Non-pigmented ciliary epithelial cell (primary cell): ENCODE measurements at regions not wholly inside any gene's neighbourhood (a gene's known extent, or its start where the extent isn't known, plus 50 kb on each side); places are given as distances from the start of the nearest gene placed in this dataset.
"Not testable (repeated sequence)": the region's sequence is repeated elsewhere in the genome, so short reads cannot be mapped to it uniquely, and the experiment has no call there.

Experiments used
- DNase-seq: peaks from one replicate; pipeline ENCODE4 v3.0.0-alpha.2; 2010; ENCODE audit warnings: low read depth

DNA sequence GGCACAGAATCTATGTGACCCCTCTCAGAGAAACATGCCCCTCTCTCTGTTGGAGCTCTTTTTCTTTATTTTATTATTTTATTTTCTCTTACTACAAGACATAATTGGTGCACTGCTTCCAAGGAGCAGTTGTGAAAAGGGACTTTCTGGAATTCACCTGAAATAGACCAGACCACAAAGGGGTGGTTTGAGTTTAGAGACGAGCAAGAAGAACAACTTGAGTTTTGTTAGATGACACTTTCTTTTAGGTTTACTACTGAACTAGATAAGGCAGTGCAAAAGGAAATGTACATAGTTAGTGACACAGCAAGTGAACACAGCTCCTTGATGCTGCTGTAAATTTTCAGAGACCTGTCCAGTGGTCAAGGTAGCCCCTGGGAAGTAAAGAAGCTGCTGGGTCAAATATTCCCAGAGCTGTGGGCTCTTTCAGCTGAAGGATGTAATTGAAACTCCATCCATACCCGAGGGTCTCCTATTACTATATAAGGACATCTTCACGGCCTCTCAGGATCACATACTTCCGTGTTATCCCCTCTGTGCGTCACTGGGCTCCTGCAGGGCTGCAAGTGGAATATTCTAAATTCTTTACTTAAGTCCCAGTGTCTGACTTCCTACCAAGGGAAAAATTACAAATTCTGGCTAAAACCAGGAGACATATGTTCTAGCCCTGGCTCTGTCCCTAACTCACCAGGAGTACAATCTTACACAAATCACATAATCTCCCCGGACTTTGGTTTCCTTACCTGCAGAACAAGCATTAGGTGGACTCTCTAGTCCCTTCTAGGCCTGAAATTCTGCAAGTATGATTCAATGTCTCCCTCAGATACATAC, 69.1 kb upstream of the ADTRP start:
- DNase-seq = no peak

DNA sequence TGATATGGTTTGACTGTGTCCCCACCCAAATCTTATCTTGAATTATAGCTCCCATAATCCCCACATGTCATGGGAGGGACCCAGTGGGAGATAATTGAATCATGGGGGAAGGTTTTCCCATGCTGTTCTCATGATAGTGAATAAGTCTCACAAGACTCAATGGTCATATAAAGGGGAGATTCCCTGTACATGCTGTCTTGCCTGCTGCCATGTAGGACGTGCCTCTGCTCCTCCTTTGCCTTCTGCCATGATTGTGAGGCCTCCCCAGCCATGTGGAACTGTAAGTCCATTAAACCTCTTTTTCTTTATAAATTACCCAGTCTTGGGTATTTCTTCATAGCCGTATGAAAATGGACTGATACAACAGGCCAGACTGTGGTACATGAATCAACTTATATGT, 68.5 kb upstream of the ADTRP start:
- DNase-seq = not testable (repeated sequence)

DNA sequence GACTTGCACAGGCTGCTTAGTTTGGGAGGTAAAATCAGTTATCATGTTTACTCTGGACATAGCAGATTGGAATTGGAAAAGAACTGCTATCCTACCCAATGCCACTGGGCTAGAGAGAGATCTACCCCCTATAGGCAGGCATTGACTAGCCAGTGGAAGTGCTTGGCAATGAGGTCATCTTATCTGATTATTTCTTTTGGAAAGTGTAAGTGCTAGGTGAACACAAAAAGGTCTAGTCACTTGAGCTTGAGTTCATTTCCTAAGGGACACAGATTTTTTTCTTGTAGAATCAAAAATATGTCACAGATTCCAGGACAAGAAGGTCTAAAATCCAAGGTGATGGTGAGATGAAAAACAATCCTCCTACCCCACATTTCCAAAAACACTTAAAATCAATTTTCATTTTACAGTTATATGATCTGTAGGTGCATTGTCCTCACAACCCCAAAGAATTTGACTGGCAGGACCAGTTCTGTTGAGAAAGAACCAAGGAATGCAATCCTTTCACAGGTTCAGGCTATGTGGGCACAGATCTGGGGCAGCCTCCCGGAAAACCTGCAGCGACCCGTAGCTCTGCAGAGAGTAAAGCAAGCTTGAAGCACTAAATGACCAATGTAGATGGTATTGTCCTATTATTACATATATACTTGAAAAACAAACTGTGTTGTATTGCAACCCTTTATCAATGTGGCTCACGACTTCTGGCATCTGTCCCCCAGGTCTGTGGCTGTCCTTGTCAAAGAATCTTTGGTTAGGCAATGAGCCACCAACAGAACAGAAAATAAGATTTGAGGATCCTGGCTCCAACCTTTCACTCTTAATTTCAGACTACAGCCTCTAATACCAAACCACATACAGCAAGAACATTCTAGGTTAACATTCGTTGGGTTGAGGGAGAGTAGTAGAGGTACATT, 67.3 kb upstream of the ADTRP start:
- no peak for DNase-seq

DNA sequence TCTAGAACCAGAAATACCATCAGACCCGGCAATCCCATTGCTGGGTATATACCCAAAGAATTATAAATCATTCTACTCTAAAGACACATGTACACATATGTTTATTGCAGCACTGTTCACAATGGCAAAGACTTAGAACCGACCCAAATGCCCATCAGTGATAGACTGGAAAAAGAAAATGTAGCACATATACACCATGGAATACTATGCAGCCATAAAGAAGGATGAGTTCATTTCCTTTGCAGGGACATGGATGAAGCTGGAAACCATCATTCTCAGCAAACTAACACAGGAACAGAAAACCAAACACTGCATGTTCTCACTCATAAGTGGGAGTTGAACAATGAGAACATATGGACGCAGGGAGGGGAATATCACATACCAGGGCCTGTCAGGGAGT, 64.2 kb upstream of the ADTRP start:
- DNase-seq = not testable (repeated sequence)

DNA sequence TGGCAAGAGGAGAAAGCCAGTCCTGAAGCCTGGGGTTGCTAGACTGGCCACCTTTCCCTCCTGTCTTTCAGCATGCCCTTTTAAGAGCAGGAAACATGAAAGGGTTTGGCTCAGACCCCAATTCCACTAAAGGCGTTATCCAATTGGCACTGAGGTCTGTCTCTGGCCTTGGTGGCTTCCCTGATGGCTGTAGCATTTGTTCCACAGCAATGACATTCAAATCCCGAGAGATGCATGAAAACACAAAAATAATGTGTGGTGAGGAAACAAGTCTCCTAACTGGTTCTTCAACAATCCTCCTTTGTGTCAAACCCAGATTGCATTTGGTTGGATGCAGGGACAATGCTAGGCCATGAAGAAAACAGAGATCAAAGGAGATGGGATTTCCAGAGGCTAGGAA, 56.5 kb upstream of the ADTRP start:
- no peak for DNase-seq

DNA sequence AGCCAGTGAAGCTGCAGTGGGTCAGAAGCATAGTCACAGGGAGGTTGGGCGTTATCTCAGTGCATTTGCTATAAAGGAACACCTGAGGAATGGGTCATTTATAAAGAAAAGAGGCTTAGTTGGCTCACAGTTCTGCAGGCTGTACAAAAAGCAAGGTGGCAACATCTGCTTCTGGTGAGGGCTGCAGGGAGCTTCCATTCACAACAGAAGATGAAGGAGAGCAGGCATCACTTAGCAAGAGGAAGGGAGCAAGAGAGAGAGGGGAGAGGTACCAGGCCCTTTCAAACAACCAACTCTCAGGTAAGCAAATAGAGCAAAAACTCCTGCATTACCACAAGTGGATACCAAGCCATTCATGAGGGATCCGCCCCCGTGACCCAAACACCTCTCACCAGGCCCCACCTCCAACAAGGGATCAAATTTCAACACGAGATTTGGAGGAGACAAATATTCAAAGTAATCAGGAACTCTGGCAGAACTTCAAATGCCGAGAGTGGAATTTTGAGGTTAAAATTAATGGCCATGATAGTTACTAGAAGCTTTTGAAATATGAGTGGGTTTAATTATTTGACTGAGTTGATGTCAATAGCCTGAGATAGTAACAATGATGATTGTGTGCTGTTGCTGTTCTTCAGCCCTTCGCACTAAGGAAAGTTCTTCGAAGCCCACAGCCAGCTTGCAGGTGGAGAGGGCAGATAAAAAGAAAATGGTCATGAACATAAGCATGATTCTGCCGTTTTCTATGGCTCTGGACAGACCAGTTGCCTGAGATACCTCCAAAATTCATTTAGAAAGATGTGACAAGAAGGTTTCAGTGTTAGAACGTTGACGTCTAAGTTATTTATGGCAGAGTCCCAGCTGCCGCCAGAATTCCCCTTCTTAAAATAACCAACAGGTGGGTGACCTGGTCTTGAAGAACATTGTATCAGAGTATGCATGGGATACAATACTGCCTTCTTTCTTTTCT, 55.3 kb upstream of the ADTRP start:
- no peak for DNase-seq

DNA sequence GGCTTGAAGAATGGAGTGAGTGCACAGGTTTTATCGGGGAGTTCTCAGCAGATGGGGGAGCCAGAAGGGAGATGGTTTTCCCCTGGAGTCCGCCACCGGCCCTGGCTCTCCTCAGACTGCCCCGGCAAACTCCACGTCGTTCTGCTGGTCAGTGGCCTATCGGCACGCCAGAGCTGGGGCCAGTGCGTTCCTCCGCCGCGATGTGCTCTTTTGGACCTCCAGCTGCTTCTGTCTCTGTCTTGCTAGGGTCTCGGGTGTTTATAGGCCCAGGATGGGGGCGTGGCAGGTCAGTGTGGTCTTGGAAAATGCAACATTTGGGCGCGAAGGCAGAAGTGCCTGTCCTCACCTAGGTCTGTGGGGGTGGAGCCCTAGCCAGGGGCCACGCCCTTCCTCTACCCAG, 53.0 kb upstream of the ADTRP start:
- no peak for DNase-seq

DNA sequence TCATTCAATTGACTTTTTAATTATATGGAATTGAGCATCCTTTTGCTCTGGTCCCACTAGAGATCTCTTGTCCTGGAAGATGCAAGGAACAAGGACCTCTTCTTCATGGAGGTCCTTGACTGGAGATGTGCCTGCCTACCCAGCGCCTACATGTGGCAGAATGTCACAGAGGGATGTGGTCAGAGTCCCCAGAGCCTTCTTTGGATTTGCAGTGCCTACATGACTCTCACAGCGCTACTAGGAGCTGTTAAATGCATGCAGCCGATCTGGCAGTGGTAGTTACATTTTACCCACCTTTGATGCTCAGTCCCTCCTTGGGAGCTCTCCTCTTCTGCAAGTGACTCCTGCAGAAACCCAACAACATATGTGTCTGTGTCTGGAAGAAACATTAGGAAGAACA, 51.9 kb upstream of the ADTRP start:
- DNase-seq = no peak

DNA sequence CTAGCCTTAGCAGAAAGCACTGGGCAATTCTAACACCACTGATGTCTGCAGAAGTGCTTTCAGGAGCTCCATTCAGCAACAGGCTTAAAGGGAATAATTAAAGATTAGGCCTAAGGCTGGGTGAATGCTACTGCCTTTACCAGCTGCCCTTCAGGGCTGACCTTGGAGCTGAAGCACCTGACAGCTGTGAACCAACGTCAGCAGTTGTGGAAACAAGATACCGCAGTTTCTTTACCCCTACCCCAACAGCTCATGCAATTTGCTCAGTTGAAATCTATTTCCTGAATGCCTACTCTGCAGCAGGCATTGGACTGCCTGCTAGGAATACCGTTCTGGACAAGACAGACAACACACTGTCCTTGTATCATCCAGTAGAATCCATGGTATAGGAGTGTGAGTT, 51.5 kb upstream of the ADTRP start:
- no peak for DNase-seq

DNA sequence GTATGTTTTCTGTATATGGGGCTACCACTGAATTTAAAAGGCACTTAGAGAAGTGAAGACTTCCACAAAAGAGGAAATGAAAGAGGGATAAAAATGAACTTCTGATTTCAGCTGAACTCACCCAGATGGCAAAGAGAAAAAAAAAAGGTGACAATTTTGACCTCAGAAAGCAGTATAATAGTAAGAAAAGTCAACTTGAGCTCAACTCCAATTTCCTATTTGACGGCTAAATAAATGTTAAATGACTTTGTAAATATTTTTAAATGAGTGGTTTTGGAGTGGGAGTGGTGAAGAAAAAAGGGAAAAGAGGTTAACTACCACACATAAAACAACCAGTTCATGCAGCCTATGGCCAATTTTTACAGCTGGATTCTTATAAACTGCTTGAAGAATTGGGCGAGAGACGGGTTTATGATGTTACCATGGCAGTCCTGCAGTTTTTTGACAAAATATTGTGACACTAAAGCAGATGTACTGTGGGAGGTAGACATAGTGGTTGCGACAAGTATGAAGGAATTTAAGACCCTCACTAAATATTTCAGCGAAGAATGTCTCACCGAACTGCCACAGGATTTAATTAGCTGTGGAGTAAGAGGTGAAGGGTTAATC, 49.8 kb upstream of the ADTRP start:
- no peak for DNase-seq
